SK-N-SH (cell line): ENCODE measurements at regions not wholly inside any gene's neighbourhood (a gene's known extent, or its start where the extent isn't known, plus 50 kb on each side); places are given as distances from the start of the nearest gene placed in this dataset.

Source experiments
- CTCF ChIA-PET: fragments of 300-600, 350-600 bp; formaldehyde crosslinking; extraction: SDS; loops from one replicate; lab custom pipeline; 2021; lab: Yijun Ruan, JAX
- POLR2A ChIA-PET: fragments of 350-600 bp; sonication (Branson Sonifier 250); formaldehyde crosslinking; extraction: SDS; loops from one replicate; lab custom pipeline; 2020; ENCODE audit warnings: antibody characterized with exemption, inconsistent platforms; lab: Yijun Ruan, JAX
- DNase-seq: peaks from one replicate; pipeline ENCODE4 v3.0.0; 2012
- H2AFZ ChIP-seq: fragments of 200-600 bp; sonication (generic); 2 replicates; pipeline ENCODE4 v1.8.1; 2016; ENCODE audit warnings: antibody characterized with exemption, mild to moderate bottlenecking, low read depth
- H3F3A ChIP-seq: fragments of 200-600 bp; sonication (generic); replicated peaks from 2 replicates; pipeline ENCODE3; 2016; ENCODE audit warnings: antibody characterized with exemption, mild to moderate bottlenecking; ENCODE audit not compliant: insufficient read depth
- H3K27ac ChIP-seq, 2 experiments: fragments of 200-500 bp in 1 of 2; fragments of 200-600 bp in 1 of 2; sonication (Bioruptor generic) in 1 of 2; sonication (generic), shearing (Covaris generic) in 1 of 2; 2 replicates each; pipeline versions ENCODE4 v1.5.1 to v1.6.1; 2014 to 2016; ENCODE audit warnings: low read depth in 2 of 2, inconsistent platforms in 1 of 2, low read length in 1 of 2, mild to moderate bottlenecking in 1 of 2, mixed read lengths in 1 of 2
- H3K27me3 ChIP-seq: fragments of 200-600 bp; sonication (generic), shearing (Covaris generic); 2 replicates; pipeline ENCODE4 v1.6.1; 2016; ENCODE audit warnings: mixed run types; ENCODE audit not compliant: insufficient read depth
- H3K36me3 ChIP-seq, 2 experiments: fragments of 200-500 bp in 1 of 2; fragments of 200-600 bp in 1 of 2; sonication (Bioruptor generic) in 1 of 2; sonication (generic) in 1 of 2; replicated peaks in 1 of 2; 2 replicates each; pipeline versions ENCODE3 to v1.5.1; 2014 to 2016; ENCODE audit warnings: low read length in 1 of 2, mild to moderate bottlenecking in 1 of 2; ENCODE audit not compliant: insufficient read depth in 2 of 2, control insufficient read depth in 1 of 2
- H3K4me1 ChIP-seq, 2 experiments: fragments of 200-500 bp in 1 of 2; fragments of 200-600 bp in 1 of 2; sonication (Bioruptor generic) in 1 of 2; sonication (generic), shearing (Covaris generic) in 1 of 2; 2 replicates each; pipeline versions ENCODE4 v1.5.1 to v1.6.1; 2014 to 2016; ENCODE audit warnings: low read depth in 1 of 2, low read length in 1 of 2, mixed run types in 1 of 2; ENCODE audit not compliant: insufficient read depth in 2 of 2, control insufficient read depth in 1 of 2
- H3K4me2 ChIP-seq: fragments of 200-600 bp; sonication (generic), shearing (Covaris generic); 2 replicates; pipeline ENCODE4 v1.6.1; 2017; ENCODE audit warnings: mixed run types
- H3K4me3 ChIP-seq, 2 experiments: fragments of 200-500 bp in 1 of 2; fragments of 200-600 bp in 1 of 2; sonication (Bioruptor generic) in 1 of 2; sonication (generic), shearing (Covaris generic) in 1 of 2; 2 replicates each; pipeline versions ENCODE4 v1.5.1 to v1.8.1; 2014 to 2016; ENCODE audit warnings: low read depth in 2 of 2, inconsistent platforms in 1 of 2, low read length in 1 of 2, mild to moderate bottlenecking in 1 of 2, mixed read lengths in 1 of 2, moderate library complexity in 1 of 2
- H3K79me2 ChIP-seq: fragments of 200-600 bp; sonication (generic); 2 replicates; pipeline ENCODE4 v1.8.1; 2017; ENCODE audit warnings: mild to moderate bottlenecking; ENCODE audit not compliant: insufficient read depth
- H3K9ac ChIP-seq: fragments of 200-600 bp; sonication (generic); 2 replicates; pipeline ENCODE4 v1.6.1; 2017; ENCODE audit warnings: mixed run types
- H3K9me2 ChIP-seq: fragments of 200-600 bp; sonication (generic); 2 replicates; pipeline ENCODE4 v1.6.1; 2017; ENCODE audit warnings: mixed run types
- H3K9me3 ChIP-seq: fragments of 200-600 bp; sonication (generic); 2 replicates; pipeline ENCODE4 v1.6.1; 2017; ENCODE audit warnings: mixed run types, mild to moderate bottlenecking, moderate library complexity
- H4K20me1 ChIP-seq: fragments of 200-600 bp; sonication (generic); 2 replicates; pipeline ENCODE4 v1.6.1; 2017; ENCODE audit warnings: mild to moderate bottlenecking, mixed run types; ENCODE audit not compliant: insufficient read depth
- CHD2 ChIP-seq: fragments of 150-350 bp; IDR thresholded peaks from 2 replicates; pipeline ENCODE4 v1.6.1; 2018; ENCODE audit warnings: low read length; ENCODE audit not compliant: partially characterized antibody
- CTCF ChIP-seq: fragments of 200-600 bp; sonication (generic); IDR thresholded peaks from 2 replicates; pipeline ENCODE4 v1.6.1; 2017; ENCODE audit warnings: antibody characterized with exemption, mild to moderate bottlenecking, moderate library complexity
- ELF1 ChIP-seq: IDR thresholded peaks from 2 replicates; pipeline ENCODE4 v1.4.0; 2012
- FOXJ3 ChIP-seq: sonication (generic); formaldehyde crosslinking; IDR thresholded peaks from 2 replicates; pipeline ENCODE4 v1.5.1; 2020; ENCODE audit warnings: mild to moderate bottlenecking, missing genetic modification reagents
- GABPA ChIP-seq: IDR thresholded peaks from 2 replicates; pipeline ENCODE4 v1.4.0; 2012; ENCODE audit warnings: low read depth, mild to moderate bottlenecking
- IRF3 ChIP-seq: fragments of 150-350 bp; IDR thresholded peaks from 2 replicates; pipeline ENCODE4 v1.6.1; 2016; ENCODE audit warnings: mild to moderate bottlenecking, low read depth, low read length
- NRF1 ChIP-seq: IDR thresholded peaks from 2 replicates; pipeline ENCODE4 v1.6.1; 2012; ENCODE audit warnings: low read depth, mild to moderate bottlenecking, low read length
- POLR2AphosphoS5 ChIP-seq: IDR thresholded peaks from 2 replicates; pipeline ENCODE4 v1.6.1; 2012; ENCODE audit warnings: low read depth, low read length
- RFX5 ChIP-seq: IDR thresholded peaks from 2 replicates; pipeline ENCODE4 v1.6.1; 2012; ENCODE audit warnings: mild to moderate bottlenecking, improper control_type of control experiment, low read length
- SIN3A ChIP-seq: IDR thresholded peaks from 2 replicates; pipeline ENCODE4 v1.6.1; 2012; ENCODE audit warnings: low read depth, mild to moderate bottlenecking, low read length, moderate library complexity, borderline replicate concordance
- WGBS: methylation state at CpG from one replicate; pipeline ENCODE4 v1.1.6; 2017; ENCODE audit warnings: low lambda C conversion rate; 5-methylcytosine and 5-hydroxymethylcytosine counted together
- TF ChIP-seq, protein P1 (sequence below): IDR thresholded peaks from 2 replicates; pipeline ENCODE4 v1.6.1; 2012; ENCODE audit warnings: mild to moderate bottlenecking, low read depth, low read length, moderate library complexity

DNA sequence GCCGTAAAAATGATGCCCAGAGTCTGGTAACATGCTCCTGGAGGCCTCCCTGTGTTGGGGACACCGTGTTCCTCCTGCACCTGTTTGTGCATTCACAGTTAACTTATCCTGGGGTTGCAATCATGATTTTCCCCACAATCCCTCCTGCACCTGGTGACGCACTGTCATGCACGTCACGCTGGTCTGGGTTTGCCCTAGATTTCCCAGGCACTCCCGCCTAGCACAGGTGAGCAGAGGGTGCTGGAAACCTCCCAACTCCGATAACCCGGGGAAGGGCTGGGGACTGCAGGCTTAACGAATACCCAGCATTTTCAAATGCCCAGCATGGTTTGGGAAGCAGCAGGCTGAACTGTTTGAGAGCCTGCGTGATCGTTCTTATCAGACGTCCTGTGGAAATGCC lies 427.1 kb downstream of the TCERG1L start (continued):
- TF ChIP-seq RFX5 (no peak), CHD2 (no peak), FOXJ3 (CRISPR knock-in tag) (no peak), POLR2AphosphoS5 (no peak), CTCF (no peak), GABPA (no peak)
- TF ChIP-seq, protein P1, sequence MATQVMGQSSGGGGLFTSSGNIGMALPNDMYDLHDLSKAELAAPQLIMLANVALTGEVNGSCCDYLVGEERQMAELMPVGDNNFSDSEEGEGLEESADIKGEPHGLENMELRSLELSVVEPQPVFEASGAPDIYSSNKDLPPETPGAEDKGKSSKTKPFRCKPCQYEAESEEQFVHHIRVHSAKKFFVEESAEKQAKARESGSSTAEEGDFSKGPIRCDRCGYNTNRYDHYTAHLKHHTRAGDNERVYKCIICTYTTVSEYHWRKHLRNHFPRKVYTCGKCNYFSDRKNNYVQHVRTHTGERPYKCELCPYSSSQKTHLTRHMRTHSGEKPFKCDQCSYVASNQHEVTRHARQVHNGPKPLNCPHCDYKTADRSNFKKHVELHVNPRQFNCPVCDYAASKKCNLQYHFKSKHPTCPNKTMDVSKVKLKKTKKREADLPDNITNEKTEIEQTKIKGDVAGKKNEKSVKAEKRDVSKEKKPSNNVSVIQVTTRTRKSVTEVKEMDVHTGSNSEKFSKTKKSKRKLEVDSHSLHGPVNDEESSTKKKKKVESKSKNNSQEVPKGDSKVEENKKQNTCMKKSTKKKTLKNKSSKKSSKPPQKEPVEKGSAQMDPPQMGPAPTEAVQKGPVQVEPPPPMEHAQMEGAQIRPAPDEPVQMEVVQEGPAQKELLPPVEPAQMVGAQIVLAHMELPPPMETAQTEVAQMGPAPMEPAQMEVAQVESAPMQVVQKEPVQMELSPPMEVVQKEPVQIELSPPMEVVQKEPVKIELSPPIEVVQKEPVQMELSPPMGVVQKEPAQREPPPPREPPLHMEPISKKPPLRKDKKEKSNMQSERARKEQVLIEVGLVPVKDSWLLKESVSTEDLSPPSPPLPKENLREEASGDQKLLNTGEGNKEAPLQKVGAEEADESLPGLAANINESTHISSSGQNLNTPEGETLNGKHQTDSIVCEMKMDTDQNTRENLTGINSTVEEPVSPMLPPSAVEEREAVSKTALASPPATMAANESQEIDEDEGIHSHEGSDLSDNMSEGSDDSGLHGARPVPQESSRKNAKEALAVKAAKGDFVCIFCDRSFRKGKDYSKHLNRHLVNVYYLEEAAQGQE: no peak

- H3K4me3 ChIP-seq: no peak overlapping the region
- no peak overlapping the region for H3K4me2 ChIP-seq
- POLR2A ChIA-PET: no interaction called here
- no peaks in the 10 kb centered on the region for H3K79me2 ChIP-seq
- TF ChIP-seq POLR2AphosphoS5: no peak
- no peak for TF ChIP-seq SIN3A
- no peak for TF ChIP-seq ELF1
- no peak for TF ChIP-seq IRF3
- TF ChIP-seq NRF1: no peak
- TF ChIP-seq, all 33 proteins: peak for 0
- Histone ChIP-seq H3K9me3 (no peaks in the 10 kb centered on the region), H3K9ac (no peak overlapping the region), H3F3A (no peaks in the 10 kb centered on the region), H3K27ac (no peak overlapping the region), H3K4me1 (no peaks in the 10 kb centered on the region), H3K9me2 (no peaks in the 10 kb centered on the region), H4K20me1 (no peaks in the 10 kb centered on the region), H3K36me3 (no peaks in the 10 kb centered on the region), H2AFZ (no peak overlapping the region), H3K27me3 (no peaks in the 10 kb centered on the region)
- CTCF ChIA-PET: interaction anchor here (0.7 kb wide), 1 partner anchor 516 kb away, joined by 3 read pairs; no protein-coding TSS in a partner anchor
- WGBS: 67% methylated on average over 16 of the region's 22 CpGs
- DNase-seq: no peak
These were observed 426.4 kb downstream of the TCERG1L start for GRCh38 chr10:130885021-130885655.
